CD4-positive, alpha-beta T cell (primary cell): ENCODE measurements at regions not wholly inside any gene's neighbourhood (a gene's known extent, or its start where the extent isn't known, plus 50 kb on each side); places are given as distances from the start of the nearest gene placed in this dataset.

ENCODE experiments used
- ATAC-seq: fragments of 200-7000 bp; cut with Tn5 transposase; one replicate; pipeline ENCODE4 v1.10.0; 2022; ENCODE audit warnings: mild to moderate bottlenecking; ENCODE audit not compliant: poor library complexity
- CTCF ChIA-PET: fragments of 350-600 bp; sonication (Branson Sonifier 250); formaldehyde crosslinking; loops from one replicate; lab custom pipeline; 2021; ENCODE audit warnings: antibody characterized with exemption, inconsistent platforms; lab: Charles Lee
- POLR2A ChIA-PET: fragments of 350-600 bp; sonication (Branson Sonifier 250); formaldehyde crosslinking; loops from one replicate; lab custom pipeline; 2021; ENCODE audit warnings: antibody characterized with exemption, inconsistent platforms; lab: Charles Lee
- DNase-seq, 14 experiments: peaks; one replicate each; pipeline ENCODE4 v3.0.0-alpha.2; 2013 to 2020; ENCODE audit warnings: mixed read lengths in 2 of 14
- H3K27ac ChIP-seq, 2 donors: one replicate each; pipeline versions ENCODE4 v1.5.1 to v1.7.0; 2013; ENCODE audit warnings: low read length in 2 of 2, low read depth in 1 of 2, mild to moderate bottlenecking in 1 of 2
- H3K27me3 ChIP-seq, 2 experiments: 1 replicate in 1 of 2; 2 replicates in 1 of 2; pipeline versions ENCODE4 v1.6.1 to v1.7.0; 2013; ENCODE audit warnings: low read length in 2 of 2, control low read depth in 1 of 2, mild to moderate bottlenecking in 1 of 2, moderate library complexity in 1 of 2; ENCODE audit not compliant: insufficient read depth in 2 of 2, control insufficient read depth in 1 of 2
- H3K36me3 ChIP-seq: one replicate; pipeline ENCODE4 v1.6.1; 2013; ENCODE audit warnings: low read length, control low read depth; ENCODE audit not compliant: insufficient read depth
- H3K4me1 ChIP-seq: one replicate; pipeline ENCODE4 v1.6.1; 2013; ENCODE audit warnings: low read length, control low read depth; ENCODE audit not compliant: insufficient read depth
- H3K4me3 ChIP-seq: one replicate; pipeline ENCODE4 v1.5.1; 2013; ENCODE audit warnings: mild to moderate bottlenecking, low read length, moderate library complexity
- H3K9me3 ChIP-seq, 2 experiments: 1 replicate in 1 of 2; 2 replicates in 1 of 2; pipeline versions ENCODE4 v1.6.1 to v1.7.0; 2013; ENCODE audit warnings: low read length in 2 of 2, mild to moderate bottlenecking in 2 of 2, control low read depth in 1 of 2, moderate library complexity in 1 of 2; ENCODE audit not compliant: control insufficient read depth in 1 of 2, insufficient read depth in 1 of 2
- H3K27ac Mint-ChIP-seq: one replicate; pipeline ENCODE4 v1.8.0; 2020; ENCODE audit warnings: mixed read lengths
- H3K27me3 Mint-ChIP-seq: one replicate; pipeline ENCODE4 v1.8.0; 2021; ENCODE audit warnings: mixed read lengths
- H3K36me3 Mint-ChIP-seq: one replicate; pipeline ENCODE4 v1.8.0; 2021; ENCODE audit warnings: low read depth, mixed read lengths
- H3K4me1 Mint-ChIP-seq: one replicate; pipeline ENCODE4 v1.8.0; 2021; ENCODE audit warnings: low read depth, mixed read lengths
- H3K4me3 Mint-ChIP-seq: one replicate; pipeline ENCODE4 v1.8.0; 2020; ENCODE audit warnings: mild to moderate bottlenecking, mixed read lengths
- H3K9me3 Mint-ChIP-seq: one replicate; pipeline ENCODE4 v1.8.0; 2020; ENCODE audit warnings: mixed read lengths
- CTCF ChIP-seq: fragments of 200-600 bp; IDR thresholded peaks from one replicate; pipeline ENCODE4 v1.8.0; 2022; ENCODE audit warnings: antibody characterized with exemption, mild to moderate bottlenecking
- intact Hi-C, 2 experiments: fragments of 100-400 bp; cut with DNase I in 1 of 2; cut with micrococcal nuclease in 1 of 2; formaldehyde crosslinking; loops; one replicate each; pipeline versions ENCODE4 v1.15.1 to v1.9.0; 2023 to 2025; cut with DNase I, micrococcal nuclease

GRCh38 chr5:71996789-71997188 lies 110.5 kb upstream of the MAP1B start:
- intact Hi-C loops, result no loop called here
- Mint-ChIP-seq H3K27me3 (peaks cover 6% of the 10 kb centered on the region), H3K27ac (no peak overlapping the region), H3K4me3 (no peak overlapping the region), H3K4me1 (no peaks in the 10 kb centered on the region), H3K9me3 (no peaks in the 10 kb centered on the region), H3K36me3 (no peaks in the 10 kb centered on the region)
- H3K4me3 ChIP-seq, result no peak overlapping the region
- TF ChIP-seq CTCF, result no peak
- DNase-seq, result no peak
- no peaks in the 10 kb centered on the region for H3K27me3 ChIP-seq
- ChIA-PET POLR2A (no interaction called here), CTCF (no interaction called here)
- no peaks in the 10 kb centered on the region for H3K4me1 ChIP-seq
- no peak for ATAC-seq
- H3K27ac ChIP-seq, result no peak overlapping the region
- no peaks in the 10 kb centered on the region for H3K9me3 ChIP-seq
- no peaks in the 10 kb centered on the region for H3K36me3 ChIP-seq

GRCh38 chr5:71998746-71999145 lies 108.5 kb upstream of the MAP1B start:
- CTCF ChIA-PET, result no interaction called here
- H3K4me3 ChIP-seq, result no peak overlapping the region
- POLR2A ChIA-PET, result no interaction called here
- no peaks in the 10 kb centered on the region for H3K9me3 Mint-ChIP-seq
- no peaks in the 10 kb centered on the region for H3K9me3 ChIP-seq
- H3K27me3 Mint-ChIP-seq, result peaks cover 11% of the 10 kb centered on the region
- no peak overlapping the region for H3K27ac Mint-ChIP-seq
- H3K4me3 Mint-ChIP-seq, result no peak overlapping the region
- intact Hi-C loops, result no loop called here
- H3K27me3 ChIP-seq, result peaks cover 0 to 2% of the 10 kb centered on the region in 2 experiments
- no peak overlapping the region for H3K27ac ChIP-seq
- H3K36me3 Mint-ChIP-seq, result no peaks in the 10 kb centered on the region
- TF ChIP-seq CTCF, result no peak
- no peak for DNase-seq
- H3K36me3 ChIP-seq, result no peaks in the 10 kb centered on the region
- no peaks in the 10 kb centered on the region for H3K4me1 Mint-ChIP-seq
- ATAC-seq, result no peak
- H3K4me1 ChIP-seq, result no peaks in the 10 kb centered on the region

GRCh38 chr5:72000707-72001106 lies 106.6 kb upstream of the MAP1B start:
- ATAC-seq (no peak), DNase-seq (no peak)
- Mint-ChIP-seq H3K9me3 (no peaks in the 10 kb centered on the region), H3K4me3 (no peak overlapping the region), H3K27me3 (peaks cover 24% of the 10 kb centered on the region), H3K4me1 (no peaks in the 10 kb centered on the region), H3K36me3 (no peaks in the 10 kb centered on the region), H3K27ac (no peak overlapping the region)
- Histone ChIP-seq H3K27ac (no peak overlapping the region), H3K4me3 (no peak overlapping the region), H3K9me3 (no peaks in the 10 kb centered on the region), H3K27me3 (peaks cover 0 to 2% of the 10 kb centered on the region in 2 experiments), H3K36me3 (no peaks in the 10 kb centered on the region), H3K4me1 (no peaks in the 10 kb centered on the region)
- ChIA-PET POLR2A (no interaction called here), CTCF (no interaction called here)
- TF ChIP-seq CTCF, result no peak
- intact Hi-C loops, result no loop called here
